ENCODE measurements at regions not wholly inside any gene's neighbourhood (a gene's known extent, or its start where the extent isn't known, plus 50 kb on each side); places are given as distances from the start of the nearest gene placed in this dataset.

DNA sequence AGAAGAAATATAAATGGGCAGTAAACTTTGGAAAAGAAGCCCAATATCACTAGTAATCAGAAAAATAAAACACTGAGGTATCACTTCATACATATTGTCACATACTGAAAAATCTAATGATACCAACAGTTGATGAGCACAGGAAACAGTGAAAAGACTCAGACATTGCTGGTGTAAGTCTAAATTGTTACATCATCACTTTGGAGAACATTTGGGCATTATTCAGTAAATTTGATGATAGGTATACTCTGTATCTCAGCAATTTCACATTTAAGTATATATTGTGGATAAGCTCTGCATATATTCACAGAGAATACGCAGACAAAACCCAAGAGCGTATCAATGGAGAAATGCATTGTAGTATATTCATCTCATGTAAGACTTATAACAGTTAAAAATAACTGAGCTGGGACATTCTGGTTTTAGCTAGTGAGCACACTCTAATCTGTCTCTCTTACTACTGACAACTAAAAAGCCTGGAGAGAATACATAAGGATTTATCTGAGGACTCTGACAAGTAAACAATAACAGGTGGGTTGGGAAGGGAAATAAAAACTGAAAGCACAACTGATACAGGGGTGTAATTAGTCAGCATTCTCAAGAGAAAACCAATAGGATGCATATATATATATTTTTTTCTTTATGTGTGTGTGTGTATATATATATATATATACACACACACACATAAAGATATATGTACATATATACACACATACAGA lies 212.7 kb upstream of the JUN start:
- TF ChIP-seq, protein P1, sequence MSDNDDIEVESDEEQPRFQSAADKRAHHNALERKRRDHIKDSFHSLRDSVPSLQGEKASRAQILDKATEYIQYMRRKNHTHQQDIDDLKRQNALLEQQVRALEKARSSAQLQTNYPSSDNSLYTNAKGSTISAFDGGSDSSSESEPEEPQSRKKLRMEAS (IDR thresholded peaks at IDR 0.05; ENCODE audit: low read depth, low read length), result no peak
- TF ChIP-seq POLR2A (IDR thresholded peaks at IDR 0.05; ENCODE audit: extremely low read depth, insufficient read length), result no peak
- TF ChIP-seq, protein P2, sequence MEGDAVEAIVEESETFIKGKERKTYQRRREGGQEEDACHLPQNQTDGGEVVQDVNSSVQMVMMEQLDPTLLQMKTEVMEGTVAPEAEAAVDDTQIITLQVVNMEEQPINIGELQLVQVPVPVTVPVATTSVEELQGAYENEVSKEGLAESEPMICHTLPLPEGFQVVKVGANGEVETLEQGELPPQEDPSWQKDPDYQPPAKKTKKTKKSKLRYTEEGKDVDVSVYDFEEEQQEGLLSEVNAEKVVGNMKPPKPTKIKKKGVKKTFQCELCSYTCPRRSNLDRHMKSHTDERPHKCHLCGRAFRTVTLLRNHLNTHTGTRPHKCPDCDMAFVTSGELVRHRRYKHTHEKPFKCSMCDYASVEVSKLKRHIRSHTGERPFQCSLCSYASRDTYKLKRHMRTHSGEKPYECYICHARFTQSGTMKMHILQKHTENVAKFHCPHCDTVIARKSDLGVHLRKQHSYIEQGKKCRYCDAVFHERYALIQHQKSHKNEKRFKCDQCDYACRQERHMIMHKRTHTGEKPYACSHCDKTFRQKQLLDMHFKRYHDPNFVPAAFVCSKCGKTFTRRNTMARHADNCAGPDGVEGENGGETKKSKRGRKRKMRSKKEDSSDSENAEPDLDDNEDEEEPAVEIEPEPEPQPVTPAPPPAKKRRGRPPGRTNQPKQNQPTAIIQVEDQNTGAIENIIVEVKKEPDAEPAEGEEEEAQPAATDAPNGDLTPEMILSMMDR (IDR thresholded peaks at IDR 0.05; ENCODE audit: low read depth, low read length), result no peak
- no peak for TF ChIP-seq MYC (IDR thresholded peaks at IDR 0.05; ENCODE audit: low read depth, low read length)
- no peak for DNase-seq (ENCODE audit: low read depth)
- H3K4me3 ChIP-seq (ENCODE audit: low read depth, low read length), result no peak overlapping the region

DNA sequence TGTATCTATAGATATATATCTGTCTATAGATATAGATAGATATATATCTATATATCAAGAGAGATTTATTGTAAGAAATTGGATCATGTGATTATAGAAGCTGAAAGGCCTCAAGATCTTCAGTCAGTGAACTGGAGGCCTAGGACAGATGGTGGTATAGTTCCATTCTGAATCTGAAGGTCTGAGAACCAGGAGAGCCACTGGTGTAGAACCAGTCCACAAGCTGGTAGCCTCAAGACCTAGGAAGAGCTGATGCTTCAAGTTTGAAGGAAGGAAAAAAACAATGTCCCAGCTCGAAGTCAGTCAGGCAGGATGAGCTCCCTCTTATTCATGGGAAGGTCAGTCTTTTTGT lies 213.2 kb upstream of the JUN start:
- no peak for DNase-seq (ENCODE audit: low read depth)
- TF ChIP-seq MYC (IDR thresholded peaks at IDR 0.05; ENCODE audit: low read depth, low read length) (no peak), POLR2A (IDR thresholded peaks at IDR 0.05; ENCODE audit: extremely low read depth, insufficient read length) (no peak)
- TF ChIP-seq, protein P1 (IDR thresholded peaks at IDR 0.05; ENCODE audit: low read depth, low read length), result no peak
- TF ChIP-seq, protein P2 (IDR thresholded peaks at IDR 0.05; ENCODE audit: low read depth, low read length), result no peak
- H3K4me3 ChIP-seq (ENCODE audit: low read depth, low read length), result no peak overlapping the region

DNA sequence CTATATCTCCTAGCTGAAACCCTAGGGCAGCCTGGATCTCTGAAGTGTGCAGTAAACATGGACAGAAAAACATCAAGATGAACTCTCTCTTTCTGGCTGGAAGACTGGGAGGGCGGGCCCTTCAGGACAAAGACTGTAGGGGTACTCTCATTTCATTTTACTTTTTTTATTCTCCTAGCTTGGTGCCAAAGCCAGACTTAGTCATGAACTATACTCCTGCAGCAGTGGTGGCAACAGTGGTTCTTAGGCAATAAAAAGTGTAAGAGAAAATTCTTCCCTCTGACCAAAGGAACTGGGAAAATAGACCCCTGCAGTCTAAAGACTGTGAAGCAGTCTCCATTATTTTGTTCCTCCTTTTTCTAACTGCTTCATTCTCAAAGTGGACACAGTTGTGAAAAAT lies 213.8 kb upstream of the JUN start:
- H3K4me3 ChIP-seq (ENCODE audit: low read depth, low read length), result no peak overlapping the region
- DNase-seq (ENCODE audit: low read depth), result no peak
- TF ChIP-seq MYC (IDR thresholded peaks at IDR 0.05; ENCODE audit: low read depth, low read length) (no peak), POLR2A (IDR thresholded peaks at IDR 0.05; ENCODE audit: extremely low read depth, insufficient read length) (no peak)
- TF ChIP-seq, protein P1 (IDR thresholded peaks at IDR 0.05; ENCODE audit: low read depth, low read length), result no peak
- TF ChIP-seq, protein P2 (IDR thresholded peaks at IDR 0.05; ENCODE audit: low read depth, low read length), result no peak

DNA sequence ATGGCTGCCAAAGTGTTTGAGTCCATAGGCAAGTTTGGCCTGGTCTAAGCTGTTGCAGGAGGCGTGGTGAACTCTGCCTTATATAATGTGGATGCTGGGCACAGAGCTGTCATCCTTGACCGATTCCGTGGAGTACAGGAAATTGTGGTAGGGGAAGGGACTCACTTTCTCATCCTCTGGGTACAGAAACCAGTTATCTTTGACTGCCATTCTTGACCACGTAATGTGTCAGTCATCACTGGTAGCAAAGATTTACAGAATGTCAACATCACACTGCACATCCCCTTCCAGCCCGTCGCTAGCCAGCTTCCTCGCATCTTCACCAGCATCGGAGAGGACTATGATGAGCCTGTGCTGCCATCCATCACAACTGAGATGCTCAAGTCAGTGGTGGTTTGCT lies 215.8 kb upstream of the JUN start:
- TF ChIP-seq POLR2A (IDR thresholded peaks at IDR 0.05; ENCODE audit: extremely low read depth, insufficient read length) (no peak), MYC (IDR thresholded peaks at IDR 0.05; ENCODE audit: low read depth, low read length) (no peak)
- TF ChIP-seq, protein P2 (IDR thresholded peaks at IDR 0.05; ENCODE audit: low read depth, low read length), result no peak
- TF ChIP-seq, protein P1 (IDR thresholded peaks at IDR 0.05; ENCODE audit: low read depth, low read length), result no peak
- no peak overlapping the region for H3K4me3 ChIP-seq (ENCODE audit: low read depth, low read length)
- no peak for DNase-seq (ENCODE audit: low read depth)

DNA sequence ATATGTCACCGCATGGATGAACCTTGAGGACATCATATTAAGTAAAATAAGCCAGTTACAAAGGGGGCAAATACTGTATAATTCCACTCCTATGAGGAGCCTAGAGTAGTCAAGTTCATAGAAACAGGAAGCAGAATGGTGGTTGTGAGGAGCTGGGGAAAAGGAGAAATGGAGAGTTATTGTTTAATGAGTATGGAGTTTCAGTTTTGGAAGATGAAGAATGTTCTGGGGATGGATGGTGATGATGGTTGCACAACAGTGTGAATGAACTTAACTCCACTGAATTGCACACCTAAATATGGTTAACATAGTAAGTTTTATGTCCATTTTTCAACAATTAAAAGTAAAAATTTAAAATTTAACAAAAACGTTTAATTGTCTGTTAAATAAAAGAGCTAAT lies 220.9 kb upstream of the JUN start:
- no peak overlapping the region for H3K4me3 ChIP-seq (ENCODE audit: low read depth, low read length)
- TF ChIP-seq, protein P1 (IDR thresholded peaks at IDR 0.05; ENCODE audit: low read depth, low read length), result no peak
- TF ChIP-seq, protein P2 (IDR thresholded peaks at IDR 0.05; ENCODE audit: low read depth, low read length), result no peak
- TF ChIP-seq POLR2A (IDR thresholded peaks at IDR 0.05; ENCODE audit: extremely low read depth, insufficient read length) (no peak), MYC (IDR thresholded peaks at IDR 0.05; ENCODE audit: low read depth, low read length) (no peak)
- no peak for DNase-seq (ENCODE audit: low read depth)

Measured in NB4 (cell line).